ENCODE measurements at regions not wholly inside any gene's neighbourhood (a gene's known extent, or its start where the extent isn't known, plus 50 kb on each side); places are given as distances from the start of the nearest gene placed in this dataset.

DNA sequence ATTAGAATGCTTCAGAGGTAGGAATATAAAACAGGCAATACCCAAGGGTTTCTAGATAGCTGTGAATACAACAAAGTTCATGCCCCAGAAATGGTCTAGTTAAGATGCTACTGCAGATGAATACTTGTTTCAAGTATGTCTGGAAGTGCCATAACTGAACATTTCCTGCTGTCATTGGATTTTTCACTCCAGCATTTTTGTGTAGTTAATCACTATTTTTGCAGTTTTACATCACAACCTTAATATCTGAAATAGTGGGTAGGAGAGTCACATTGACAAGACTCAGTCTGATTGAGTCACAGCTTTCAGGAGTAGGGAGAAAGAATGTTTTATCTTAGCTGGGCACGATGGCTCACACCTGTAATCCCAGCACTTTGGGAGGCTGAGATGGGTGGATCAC, 126.4 kb upstream of the C1orf21 start:
- no peaks in the 10 kb centered on the region for H3K27me3 ChIP-seq
- no peaks in the 10 kb centered on the region for H3K36me3 ChIP-seq
- H3K4me1 ChIP-seq, result peaks cover 0 to 6% (median 0%) of the 10 kb centered on the region in 10 experiments; a peak in 3 of 20 replicates
- no peak overlapping the region for H3K27ac ChIP-seq
- no peak overlapping the region for H3K4me2 ChIP-seq
- no peak overlapping the region for H3K4me3 ChIP-seq
- H3K9ac ChIP-seq, result no peak overlapping the region
- H4K20me1 ChIP-seq, result no peaks in the 10 kb centered on the region
- no peak for TF ChIP-seq Cebpa-rat (IDR thresholded peaks at IDR 0.05)
- no peaks in the 10 kb centered on the region for H3K9me3 ChIP-seq (replicated peaks in 1 of 11)

- no peak overlapping the region for H3K4me3 ChIP-seq
- no peak for TF ChIP-seq Cebpa-rat (IDR thresholded peaks at IDR 0.05)
- no peaks in the 10 kb centered on the region for H3K4me1 ChIP-seq
- H3K4me2 ChIP-seq, result no peak overlapping the region
- H3K9me3 ChIP-seq (replicated peaks in 1 of 11), result no peaks in the 10 kb centered on the region
- no peaks in the 10 kb centered on the region for H3K36me3 ChIP-seq
- no peaks in the 10 kb centered on the region for H4K20me1 ChIP-seq
- no peak overlapping the region for H3K27ac ChIP-seq
- no peaks in the 10 kb centered on the region for H3K27me3 ChIP-seq
- H3K9ac ChIP-seq, result no peak overlapping the region
These were observed 124.7 kb upstream of the C1orf21 start for GRCh38 chr1:184262109-184262508.

DNA sequence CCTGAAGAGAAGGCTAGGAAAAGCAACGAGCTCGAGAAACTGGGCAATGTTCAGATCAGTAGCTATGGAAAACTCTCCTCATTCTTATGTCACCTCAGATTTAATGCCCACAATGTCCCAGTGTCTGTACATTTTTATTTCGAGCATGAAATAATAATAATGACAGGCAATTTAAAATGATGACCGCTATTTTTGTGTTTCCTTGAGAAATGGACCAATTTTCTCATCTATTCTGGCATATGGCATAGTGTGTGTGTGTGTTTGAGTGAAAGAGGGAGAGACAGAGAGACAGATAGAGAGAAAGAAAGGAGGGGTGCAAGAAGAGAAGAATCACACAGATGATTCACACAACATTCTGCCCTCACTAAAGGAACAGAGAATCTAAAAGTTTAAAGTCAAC, 119.1 kb upstream of the C1orf21 start:
- Histone ChIP-seq H3K27me3 (no peaks in the 10 kb centered on the region), H3K9ac (no peak overlapping the region), H3K9me3 (replicated peaks in 1 of 11) (no peaks in the 10 kb centered on the region), H3K36me3 (no peaks in the 10 kb centered on the region), H3K4me3 (no peak overlapping the region), H3K27ac (no peak overlapping the region), H4K20me1 (no peaks in the 10 kb centered on the region), H3K4me2 (no peak overlapping the region), H3K4me1 (no peaks in the 10 kb centered on the region)
- no peak for TF ChIP-seq Cebpa-rat (IDR thresholded peaks at IDR 0.05)

- no peak overlapping the region for H3K4me3 ChIP-seq
- no peaks in the 10 kb centered on the region for H4K20me1 ChIP-seq
- H3K9ac ChIP-seq, result no peak overlapping the region
- TF ChIP-seq Cebpa-rat (IDR thresholded peaks at IDR 0.05), result no peak
- H3K4me2 ChIP-seq, result no peak overlapping the region
- no peaks in the 10 kb centered on the region for H3K4me1 ChIP-seq
- H3K36me3 ChIP-seq, result no peaks in the 10 kb centered on the region
- no peaks in the 10 kb centered on the region for H3K27me3 ChIP-seq
- peaks cover 0 to 9% (median 0%) of the 10 kb centered on the region in 11 experiments; a peak in 2 of 22 replicates for H3K9me3 ChIP-seq (replicated peaks in 1 of 11)
- no peak overlapping the region for H3K27ac ChIP-seq
These were observed 116.3 kb upstream of the C1orf21 start for GRCh38 chr1:184270556-184270955.

- Histone ChIP-seq H3K27me3 (no peaks in the 10 kb centered on the region), H3K9ac (no peak overlapping the region), H3K4me3 (no peak overlapping the region), H3K27ac (no peak overlapping the region), H3K4me2 (no peak overlapping the region), H3K4me1 (no peaks in the 10 kb centered on the region), H3K9me3 (replicated peaks in 1 of 11) (peaks cover 0 to 9% (median 0%) of the 10 kb centered on the region in 11 experiments; a peak in 2 of 22 replicates), H3K36me3 (no peaks in the 10 kb centered on the region), H4K20me1 (no peaks in the 10 kb centered on the region)
- TF ChIP-seq Cebpa-rat (IDR thresholded peaks at IDR 0.05), result no peak
These were observed 114.5 kb upstream of the C1orf21 start for GRCh38 chr1:184272175-184272866.

- TF ChIP-seq Cebpa-rat (IDR thresholded peaks at IDR 0.05), result no peak
These were observed 110.4 kb upstream of the C1orf21 start for GRCh38 chr1:184276416-184276815.

GRCh38 chr1:184279911-184280458, 106.8 kb upstream of the C1orf21 start:
- Histone ChIP-seq H3K9me3 (replicated peaks in 1 of 11) (0 out of 22 replicates have a peak, but pooled peaks cover 0 to 2% (median 0%) of the 10 kb centered on the region in 11 experiments), H3K36me3 (no peaks in the 10 kb centered on the region), H3K4me3 (no peak overlapping the region), H3K4me2 (no peak overlapping the region), H3K9ac (no peak overlapping the region), H3K4me1 (no peaks in the 10 kb centered on the region), H4K20me1 (no peaks in the 10 kb centered on the region), H3K27me3 (no peaks in the 10 kb centered on the region), H3K27ac (no peak overlapping the region)
- no peak for TF ChIP-seq Cebpa-rat (IDR thresholded peaks at IDR 0.05)

More at GRCh38 chr1:184276416-184276815, 110.4 kb upstream of the C1orf21 start:
- Histone ChIP-seq H4K20me1 (no peaks in the 10 kb centered on the region), H3K4me2 (no peak overlapping the region), H3K9me3 (replicated peaks in 1 of 11) (peaks cover 0 to 9% (median 0%) of the 10 kb centered on the region in 11 experiments; a peak in 2 of 22 replicates), H3K4me3 (no peak overlapping the region), H3K9ac (no peak overlapping the region), H3K4me1 (no peaks in the 10 kb centered on the region), H3K27me3 (no peaks in the 10 kb centered on the region), H3K36me3 (no peaks in the 10 kb centered on the region), H3K27ac (no peak overlapping the region)

- Histone ChIP-seq H3K4me2 (no peak overlapping the region), H3K27me3 (no peaks in the 10 kb centered on the region), H4K20me1 (no peaks in the 10 kb centered on the region), H3K4me1 (no peaks in the 10 kb centered on the region), H3K9ac (no peak overlapping the region), H3K4me3 (no peak overlapping the region), H3K9me3 (replicated peaks in 1 of 11) (peaks cover 24 to 29% (median 27%) of the 10 kb centered on the region in 11 experiments), H3K36me3 (no peaks in the 10 kb centered on the region), H3K27ac (no peak overlapping the region)
- no peak for TF ChIP-seq Cebpa-rat (IDR thresholded peaks at IDR 0.05)
These were observed 102.8 kb upstream of the C1orf21 start for GRCh38 chr1:184283999-184284398.

- no peak overlapping the region for H3K4me2 ChIP-seq
- no peaks in the 10 kb centered on the region for H4K20me1 ChIP-seq
- peaks cover 0 to 6% (median 0%) of the 10 kb centered on the region in 11 experiments; a peak in 1 of 22 replicates for H3K36me3 ChIP-seq
- H3K4me1 ChIP-seq, result no peaks in the 10 kb centered on the region
- TF ChIP-seq Cebpa-rat (IDR thresholded peaks at IDR 0.05), result no peak
- H3K27ac ChIP-seq, result no peak overlapping the region
- H3K4me3 ChIP-seq, result no peak overlapping the region
- no peaks in the 10 kb centered on the region for H3K27me3 ChIP-seq
- H3K9me3 ChIP-seq (replicated peaks in 1 of 11), result peaks cover 33 to 38% (median 36%) of the 10 kb centered on the region in 11 experiments
- H3K9ac ChIP-seq, result no peak overlapping the region
These were observed 101.9 kb upstream of the C1orf21 start for GRCh38 chr1:184284900-184285299.

All from BLaER1 treated with 17β-estradiol and CSF1 and Interleukin-3, amounts not matched to agents 10 nM and 100 nM (cell line).